ACC112 (cell line): ENCODE measurements at regions not wholly inside any gene's neighbourhood (a gene's known extent, or its start where the extent isn't known, plus 50 kb on each side); places are given as distances from the start of the nearest gene placed in this dataset.
"Not testable (repeated sequence)": the region's sequence is repeated elsewhere in the genome, so short reads cannot be mapped to it uniquely, and the experiment has no call there.

Experiments used
- H2AFZ ChIP-seq: fragments of 200-600 bp; sonication (generic); one replicate; pipeline ENCODE4 v1.6.0; 2017; ENCODE audit warnings: antibody characterized with exemption, low read length; ENCODE audit not compliant: unreplicated experiment
- H3K27ac ChIP-seq: fragments of 200-600 bp; sonication (generic); 2 replicates; pipeline ENCODE4 v1.5.1; 2014; ENCODE audit warnings: low read depth, mild to moderate bottlenecking, antibody characterized with exemption, low read length, moderate library complexity
- H3K27me3 ChIP-seq: fragments of 200-600 bp; sonication (generic); 2 replicates; pipeline ENCODE4 v1.6.1; 2014; ENCODE audit warnings: mild to moderate bottlenecking, antibody characterized with exemption, low read length, moderate library complexity, mixed read lengths; ENCODE audit not compliant: insufficient read depth
- H3K36me3 ChIP-seq: fragments of 200-600 bp; sonication (generic); 2 replicates; pipeline ENCODE4 v1.6.1; 2016; ENCODE audit warnings: mild to moderate bottlenecking, antibody characterized with exemption, low read length, moderate library complexity, mixed read lengths; ENCODE audit not compliant: insufficient read depth
- H3K4me1 ChIP-seq: fragments of 200-600 bp; sonication (generic); one replicate; pipeline ENCODE4 v1.6.1; 2016; ENCODE audit warnings: low read length, mixed read lengths; ENCODE audit not compliant: insufficient read depth, unreplicated experiment, control insufficient read depth
- H3K4me3 ChIP-seq: fragments of 200-600 bp; sonication (generic); 2 replicates; pipeline ENCODE4 v1.5.1; 2014; ENCODE audit warnings: mild to moderate bottlenecking, low read depth, low read length
- H3K79me2 ChIP-seq: fragments of 200-600 bp; sonication (generic); one replicate; pipeline ENCODE4 v1.6.0; 2016; ENCODE audit warnings: low read length; ENCODE audit not compliant: control insufficient read depth, unreplicated experiment, insufficient read depth

- Histone ChIP-seq H3K27me3 (no peaks in the 10 kb centered on the region), H3K79me2 (no peaks in the 10 kb centered on the region), H2AFZ (no peak overlapping the region), H3K36me3 (no peaks in the 10 kb centered on the region), H3K4me1 (no peaks in the 10 kb centered on the region), H3K4me3 (no peak overlapping the region), H3K27ac (no peak overlapping the region)
Measured at GRCh38 chr12:86948851-86949250, 692.7 kb upstream of the MGAT4C start.

DNA sequence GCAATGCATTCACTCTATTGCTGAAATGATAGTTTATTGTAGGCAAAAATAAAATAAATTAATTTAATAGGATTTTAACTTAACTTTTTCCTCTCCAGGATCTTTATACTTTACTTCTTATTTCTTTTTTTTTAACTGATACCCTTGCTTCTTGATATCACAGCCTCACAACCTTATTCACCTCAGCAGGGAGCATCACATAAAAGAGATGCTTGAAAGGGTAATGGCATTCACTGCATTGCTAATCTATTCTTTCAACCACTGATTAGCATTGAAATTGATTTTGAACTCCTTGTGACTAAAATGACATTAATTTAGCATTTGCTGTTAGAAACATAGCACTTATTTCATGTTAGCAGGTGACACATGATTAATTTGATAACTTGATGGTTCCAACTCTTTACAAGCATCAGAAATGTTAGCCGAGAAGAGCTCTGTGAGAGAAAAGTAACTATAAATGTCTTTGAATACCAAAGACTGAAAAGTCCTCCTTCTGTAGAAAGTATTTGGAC, 689.5 kb upstream of the MGAT4C start:
- Histone ChIP-seq H3K4me1 (no peaks in the 10 kb centered on the region), H3K36me3 (no peaks in the 10 kb centered on the region), H3K4me3 (no peak overlapping the region), H3K27me3 (no peaks in the 10 kb centered on the region), H3K79me2 (no peaks in the 10 kb centered on the region), H3K27ac (no peak overlapping the region), H2AFZ (no peak overlapping the region)

DNA sequence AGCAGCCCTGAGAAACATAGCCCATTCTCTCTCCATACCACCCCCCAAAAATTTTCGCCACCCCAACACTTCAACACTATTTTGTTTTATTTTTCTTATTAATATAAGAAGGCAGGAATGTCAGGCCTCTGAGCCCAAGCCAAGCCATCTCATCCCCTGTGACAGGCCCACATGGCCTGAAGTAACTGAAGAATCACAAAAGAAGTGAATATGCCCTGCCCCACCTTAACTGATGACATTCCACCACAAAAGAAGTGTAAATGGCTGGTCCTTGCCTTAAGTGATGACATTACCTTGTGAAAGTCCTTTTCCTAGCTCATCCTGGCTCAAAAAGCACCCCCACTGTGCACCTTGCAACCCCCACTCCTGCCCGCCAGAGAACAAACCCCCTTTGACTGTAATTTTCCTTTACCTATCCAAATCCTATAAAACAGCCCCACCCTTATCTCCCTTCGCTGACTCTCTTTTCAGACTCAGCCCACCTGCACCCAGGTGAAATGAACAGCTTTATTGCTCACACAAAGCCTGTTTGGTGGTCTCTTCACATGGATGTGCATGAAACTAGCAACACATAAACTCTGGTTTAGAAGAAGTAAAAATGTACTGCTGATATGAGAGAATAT, 688.1 kb upstream of the MGAT4C start:
- H3K36me3 ChIP-seq, H2AFZ ChIP-seq, H3K27me3 ChIP-seq, H3K4me1 ChIP-seq, H3K79me2 ChIP-seq, H3K4me3 ChIP-seq, H3K27ac ChIP-seq: not testable (repeated sequence)

- no peaks in the 10 kb centered on the region for H3K27me3 ChIP-seq
- H3K36me3 ChIP-seq: no peaks in the 10 kb centered on the region
- no peaks in the 10 kb centered on the region for H3K79me2 ChIP-seq
- no peak overlapping the region for H3K4me3 ChIP-seq
- no peaks in the 10 kb centered on the region for H3K4me1 ChIP-seq
- H2AFZ ChIP-seq: no peak overlapping the region
- no peak overlapping the region for H3K27ac ChIP-seq
Measured at GRCh38 chr12:86931714-86932113, 675.5 kb upstream of the MGAT4C start.

- H2AFZ ChIP-seq: no peak overlapping the region
- H3K79me2 ChIP-seq: no peaks in the 10 kb centered on the region
- no peak overlapping the region for H3K4me3 ChIP-seq
- H3K27me3 ChIP-seq: no peaks in the 10 kb centered on the region
- no peaks in the 10 kb centered on the region for H3K4me1 ChIP-seq
- H3K36me3 ChIP-seq: no peaks in the 10 kb centered on the region
- H3K27ac ChIP-seq: no peak overlapping the region
Measured at GRCh38 chr12:86929962-86930361, 673.8 kb upstream of the MGAT4C start.

GRCh38 chr12:86917121-86917520, 660.9 kb upstream of the MGAT4C start:
- Histone ChIP-seq H3K4me3 (no peak overlapping the region), H3K27ac (no peak overlapping the region), H3K36me3 (no peaks in the 10 kb centered on the region), H3K4me1 (no peaks in the 10 kb centered on the region), H2AFZ (no peak overlapping the region), H3K79me2 (no peaks in the 10 kb centered on the region), H3K27me3 (no peaks in the 10 kb centered on the region)

GRCh38 chr12:86914721-86915120, 658.5 kb upstream of the MGAT4C start:
- Histone ChIP-seq H2AFZ (no peak overlapping the region), H3K79me2 (no peaks in the 10 kb centered on the region), H3K4me1 (no peaks in the 10 kb centered on the region)

DNA sequence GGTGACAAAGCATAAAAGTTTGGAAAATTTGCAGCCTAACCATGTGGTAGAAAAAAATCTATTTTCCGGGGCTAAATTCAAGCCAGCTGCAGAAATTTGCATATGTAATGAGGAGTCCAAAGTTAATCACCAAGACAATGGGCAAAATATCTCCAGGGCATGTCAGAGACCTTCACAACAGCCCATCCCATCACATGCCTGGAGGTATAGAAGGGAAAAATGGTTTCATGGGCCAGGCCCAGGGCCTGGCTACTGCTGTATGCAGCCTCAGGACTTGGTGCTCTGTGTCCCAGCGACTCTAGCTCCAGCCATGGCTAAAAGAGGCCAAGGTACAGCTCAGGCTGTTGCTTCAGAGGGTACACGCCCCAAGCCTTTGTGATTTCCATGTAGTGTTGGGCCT, 655.8 kb upstream of the MGAT4C start:
- Histone ChIP-seq H3K79me2 (no peaks in the 10 kb centered on the region), H2AFZ (no peak overlapping the region), H3K27ac (no peak overlapping the region), H3K4me3 (no peak overlapping the region), H3K36me3 (no peaks in the 10 kb centered on the region), H3K4me1 (no peaks in the 10 kb centered on the region), H3K27me3 (no peaks in the 10 kb centered on the region)

More at GRCh38 chr12:86914721-86915120, 658.5 kb upstream of the MGAT4C start:
- no peak overlapping the region for H3K4me3 ChIP-seq
- H3K27me3 ChIP-seq: no peaks in the 10 kb centered on the region
- H3K27ac ChIP-seq: no peak overlapping the region
- no peaks in the 10 kb centered on the region for H3K36me3 ChIP-seq

- Histone ChIP-seq H3K79me2 (no peaks in the 10 kb centered on the region), H3K36me3 (no peaks in the 10 kb centered on the region), H2AFZ (no peak overlapping the region), H3K4me1 (no peaks in the 10 kb centered on the region), H3K4me3 (no peak overlapping the region), H3K27ac (no peak overlapping the region), H3K27me3 (no peaks in the 10 kb centered on the region)
Measured at GRCh38 chr12:86903159-86903558, 647.0 kb upstream of the MGAT4C start.

DNA sequence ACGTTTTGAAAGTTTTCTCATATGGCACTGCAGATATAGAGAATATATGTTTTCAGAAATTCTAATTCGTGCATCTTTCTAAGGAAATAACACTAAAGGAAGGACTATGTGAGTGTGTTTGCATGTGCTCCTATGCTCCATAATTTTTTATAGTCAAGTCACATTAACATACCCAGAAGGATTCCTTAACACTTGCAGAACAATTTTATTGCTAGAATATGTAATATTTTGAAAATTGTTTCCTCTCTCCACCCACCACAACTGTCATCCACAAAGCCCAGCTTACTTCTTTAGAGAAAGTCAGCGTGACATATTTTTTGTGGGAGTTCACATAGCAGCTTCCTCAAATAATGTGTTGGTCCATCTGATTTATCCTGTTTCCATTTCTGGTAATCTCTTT, 604.6 kb upstream of the MGAT4C start:
- H3K36me3 ChIP-seq: no peaks in the 10 kb centered on the region
- H3K27ac ChIP-seq: no peak overlapping the region
- no peak overlapping the region for H3K4me3 ChIP-seq
- H3K79me2 ChIP-seq: no peaks in the 10 kb centered on the region
- H3K27me3 ChIP-seq: no peaks in the 10 kb centered on the region
- no peak overlapping the region for H2AFZ ChIP-seq
- no peaks in the 10 kb centered on the region for H3K4me1 ChIP-seq

- H2AFZ ChIP-seq: no peak overlapping the region
- no peak overlapping the region for H3K4me3 ChIP-seq
- H3K27ac ChIP-seq: no peak overlapping the region
- no peaks in the 10 kb centered on the region for H3K79me2 ChIP-seq
- peaks cover 4% of the 10 kb centered on the region for H3K4me1 ChIP-seq
- no peaks in the 10 kb centered on the region for H3K36me3 ChIP-seq
- H3K27me3 ChIP-seq: no peaks in the 10 kb centered on the region
Measured at GRCh38 chr12:86852451-86852850, 596.3 kb upstream of the MGAT4C start.
